ENCODE measurements at regions not wholly inside any gene's neighbourhood (a gene's known extent, or its start where the extent isn't known, plus 50 kb on each side); places are given as distances from the start of the nearest gene placed in this dataset.

DNA sequence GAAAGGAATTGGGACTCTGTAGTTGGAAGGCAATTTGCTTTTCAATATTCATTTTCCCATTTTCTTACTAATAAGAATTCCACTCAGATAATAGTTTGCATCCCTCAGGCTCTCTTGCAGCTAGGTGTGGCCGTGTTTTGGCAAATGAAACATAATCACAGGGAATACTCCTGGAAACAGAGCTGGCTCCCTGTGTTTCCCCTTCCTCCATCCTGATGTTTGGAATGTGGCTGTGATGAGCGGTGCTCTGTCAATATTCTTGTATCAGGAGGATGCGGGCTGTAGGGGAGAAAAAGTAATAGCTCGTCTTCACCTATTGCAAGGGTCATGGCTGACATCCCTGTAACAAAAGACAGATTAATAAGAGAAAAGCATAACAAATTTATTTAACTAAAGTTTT, 271.0 kb downstream of the MYCN start:
- Mint-ChIP-seq H3K27me3 (ENCODE audit: low read depth in 3 of 3) (peaks cover 2 to 4% (median 2%) of the 10 kb centered on the region in 3 donors), H3K9me3 (peaks cover 0 to 9% (median 0%) of the 10 kb centered on the region in 6 donors), H3K27ac (no peak overlapping the region), H3K36me3 (no peaks in the 10 kb centered on the region), H3K4me1 (no peaks in the 10 kb centered on the region), H3K4me3 (no peak overlapping the region)
- no peak for DNase-seq

DNA sequence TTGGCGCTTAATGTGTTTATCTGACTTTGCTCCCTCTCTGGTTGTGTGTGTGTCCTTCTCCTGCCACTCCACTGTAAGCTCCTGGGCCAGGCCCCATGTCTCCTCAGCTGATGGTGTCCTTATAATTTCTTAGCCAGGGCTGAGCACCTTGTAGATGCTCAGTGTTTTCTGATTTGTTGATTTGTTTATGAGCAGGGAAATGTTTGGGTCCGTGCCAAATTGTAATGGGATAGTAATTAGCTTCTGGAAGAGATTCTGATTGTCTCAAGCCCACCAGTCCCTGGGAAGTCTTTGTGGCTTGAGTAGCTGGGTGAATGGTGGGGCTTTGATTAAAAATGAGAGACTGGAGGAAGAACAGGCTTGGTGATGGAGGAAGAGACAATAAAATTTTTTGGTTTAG, 270.5 kb downstream of the MYCN start:
- no peak overlapping the region for H3K27ac Mint-ChIP-seq
- no peak overlapping the region for H3K4me3 Mint-ChIP-seq
- H3K4me1 Mint-ChIP-seq = no peaks in the 10 kb centered on the region
- peaks cover 0 to 9% (median 0%) of the 10 kb centered on the region in 6 donors for H3K9me3 Mint-ChIP-seq
- DNase-seq = no peak
- no peaks in the 10 kb centered on the region for H3K36me3 Mint-ChIP-seq
- peaks cover 2 to 4% (median 2%) of the 10 kb centered on the region in 3 donors for H3K27me3 Mint-ChIP-seq (ENCODE audit: low read depth in 3 of 3)

DNA sequence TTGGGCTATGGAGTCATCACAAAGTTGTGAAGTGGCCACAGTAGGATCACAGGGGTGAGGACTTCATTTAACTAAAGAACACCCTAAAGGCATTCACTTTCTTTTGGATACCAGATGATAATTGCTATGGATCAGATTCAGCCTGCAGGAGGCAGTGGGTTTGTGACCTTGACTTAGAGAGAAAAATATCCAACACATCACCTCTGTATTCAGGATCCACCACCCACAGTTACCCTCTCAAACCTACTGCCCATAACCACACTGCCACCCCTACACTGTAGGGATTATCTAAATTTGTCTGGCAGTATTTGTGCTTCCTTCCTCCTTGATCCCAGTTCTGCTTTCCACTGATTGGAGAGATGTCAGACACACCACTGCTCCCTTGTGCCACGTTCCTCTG, 269.4 kb downstream of the MYCN start:
- no peak overlapping the region for H3K27ac Mint-ChIP-seq
- H3K36me3 Mint-ChIP-seq = no peaks in the 10 kb centered on the region
- H3K27me3 Mint-ChIP-seq (ENCODE audit: low read depth in 3 of 3) = peaks cover 2 to 4% (median 2%) of the 10 kb centered on the region in 3 donors
- no peak for DNase-seq
- H3K9me3 Mint-ChIP-seq = peaks cover 0 to 9% (median 0%) of the 10 kb centered on the region in 6 donors
- H3K4me1 Mint-ChIP-seq = no peaks in the 10 kb centered on the region
- H3K4me3 Mint-ChIP-seq = no peak overlapping the region

DNA sequence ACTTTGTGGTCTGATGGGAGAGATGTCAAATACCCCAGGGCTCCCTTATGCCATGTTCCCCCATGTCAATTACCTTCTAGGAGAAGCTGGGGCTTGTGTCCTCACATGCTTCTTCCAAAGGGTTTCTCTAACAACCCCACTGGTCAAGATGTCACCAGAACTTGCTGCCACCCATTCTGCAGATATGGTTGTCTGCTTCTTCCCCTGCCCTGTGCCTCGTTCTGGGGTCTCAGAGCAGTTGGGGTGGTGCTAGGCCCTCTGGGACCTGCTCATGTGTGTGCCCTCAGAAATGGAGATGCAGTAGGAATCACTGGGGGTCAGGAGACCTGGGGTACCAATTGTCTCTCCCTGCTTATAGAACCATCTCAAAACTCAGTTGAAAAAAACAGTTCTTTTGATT, 268.6 kb downstream of the MYCN start:
- H3K27ac Mint-ChIP-seq = no peak overlapping the region
- H3K36me3 Mint-ChIP-seq = no peaks in the 10 kb centered on the region
- H3K27me3 Mint-ChIP-seq (ENCODE audit: low read depth in 3 of 3) = peaks cover 2 to 4% (median 3%) of the 10 kb centered on the region in 3 donors

DNA sequence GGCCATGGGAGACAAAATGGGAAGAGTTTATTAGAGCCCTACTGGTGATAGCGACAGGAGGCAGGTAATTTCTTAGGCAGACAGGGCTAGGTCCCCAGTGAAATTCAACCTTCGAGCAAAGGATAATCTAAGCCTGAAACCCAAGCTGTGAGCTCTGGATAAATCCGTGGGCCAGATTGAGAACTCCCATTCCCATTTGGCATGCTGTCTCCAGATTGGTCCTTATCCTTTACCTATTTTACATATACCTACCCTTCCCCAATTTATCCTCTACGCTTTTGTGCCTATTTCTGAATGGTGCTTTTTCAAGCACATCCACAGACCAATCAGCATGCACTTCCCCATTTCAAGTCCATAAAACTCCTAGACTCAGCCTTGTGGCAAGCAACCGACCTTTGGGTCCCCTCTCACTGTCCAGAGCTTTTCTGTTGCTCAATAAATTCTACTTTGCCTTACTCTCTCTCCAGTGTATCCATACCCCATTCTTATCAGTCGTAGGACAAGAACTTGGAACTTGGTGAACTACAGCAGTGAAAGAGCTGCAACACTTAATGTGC, 268.0 kb downstream of the MYCN start:
- H3K4me3 Mint-ChIP-seq = no peak overlapping the region
- no peaks in the 10 kb centered on the region for H3K4me1 Mint-ChIP-seq
- no peaks in the 10 kb centered on the region for H3K36me3 Mint-ChIP-seq
- peaks cover 0 to 9% (median 0%) of the 10 kb centered on the region in 6 donors for H3K9me3 Mint-ChIP-seq
- DNase-seq = no peak
- H3K27me3 Mint-ChIP-seq (ENCODE audit: low read depth in 3 of 3) = peaks cover 2 to 4% (median 3%) of the 10 kb centered on the region in 3 donors
- no peak overlapping the region for H3K27ac Mint-ChIP-seq

More for the DNA sequence above, 268.6 kb downstream of the MYCN start:
- Mint-ChIP-seq H3K9me3 (peaks cover 0 to 9% (median 0%) of the 10 kb centered on the region in 6 donors), H3K4me1 (no peaks in the 10 kb centered on the region), H3K4me3 (no peak overlapping the region)
- no peak for DNase-seq

DNA sequence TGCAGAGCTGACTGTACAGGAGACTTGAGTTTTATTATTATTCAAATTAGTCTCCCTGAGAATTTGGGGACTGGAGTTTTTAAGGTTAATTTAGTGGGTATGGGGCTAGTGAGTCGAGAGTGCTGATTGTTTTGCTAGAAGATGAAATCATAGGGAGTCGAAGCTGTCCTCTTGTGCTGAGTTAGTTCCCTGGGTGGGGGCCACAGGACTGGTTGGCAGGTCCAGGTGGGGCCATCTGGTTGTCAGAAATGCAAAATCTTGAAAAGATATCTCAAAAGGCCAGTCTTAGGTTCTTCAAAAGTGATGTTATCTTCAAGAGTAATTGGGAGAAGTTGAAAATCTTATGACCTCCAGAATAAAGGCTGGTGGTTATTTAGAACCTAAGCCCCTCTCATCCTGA, 267.3 kb downstream of the MYCN start:
- no peak for DNase-seq
- no peaks in the 10 kb centered on the region for H3K36me3 Mint-ChIP-seq
- H3K27ac Mint-ChIP-seq = no peak overlapping the region
- H3K27me3 Mint-ChIP-seq (ENCODE audit: low read depth in 3 of 3) = peaks cover 2 to 4% (median 3%) of the 10 kb centered on the region in 3 donors
- no peak overlapping the region for H3K4me3 Mint-ChIP-seq
- peaks cover 0 to 9% (median 0%) of the 10 kb centered on the region in 6 donors for H3K9me3 Mint-ChIP-seq
- no peaks in the 10 kb centered on the region for H3K4me1 Mint-ChIP-seq

DNA sequence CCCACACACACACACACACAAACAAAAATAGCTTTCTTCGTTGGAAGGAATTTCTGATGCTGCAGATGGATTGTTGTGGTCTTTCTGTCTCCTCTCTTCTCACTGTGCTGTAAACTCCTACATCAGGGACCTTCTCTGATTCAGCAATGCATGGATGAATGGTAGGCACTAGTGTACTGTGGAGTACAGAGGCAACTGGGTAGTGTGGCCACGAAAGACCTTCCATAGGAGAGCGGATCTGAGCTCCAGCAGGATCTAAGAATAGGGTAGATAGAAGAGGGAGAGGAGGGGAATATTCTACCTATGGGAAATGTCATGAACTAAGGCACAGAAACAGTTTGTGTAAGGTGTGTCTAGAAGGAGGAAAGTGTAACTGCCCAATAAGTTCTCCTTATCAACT, 266.8 kb downstream of the MYCN start:
- Mint-ChIP-seq H3K4me1 (no peaks in the 10 kb centered on the region), H3K4me3 (no peak overlapping the region)

DNA sequence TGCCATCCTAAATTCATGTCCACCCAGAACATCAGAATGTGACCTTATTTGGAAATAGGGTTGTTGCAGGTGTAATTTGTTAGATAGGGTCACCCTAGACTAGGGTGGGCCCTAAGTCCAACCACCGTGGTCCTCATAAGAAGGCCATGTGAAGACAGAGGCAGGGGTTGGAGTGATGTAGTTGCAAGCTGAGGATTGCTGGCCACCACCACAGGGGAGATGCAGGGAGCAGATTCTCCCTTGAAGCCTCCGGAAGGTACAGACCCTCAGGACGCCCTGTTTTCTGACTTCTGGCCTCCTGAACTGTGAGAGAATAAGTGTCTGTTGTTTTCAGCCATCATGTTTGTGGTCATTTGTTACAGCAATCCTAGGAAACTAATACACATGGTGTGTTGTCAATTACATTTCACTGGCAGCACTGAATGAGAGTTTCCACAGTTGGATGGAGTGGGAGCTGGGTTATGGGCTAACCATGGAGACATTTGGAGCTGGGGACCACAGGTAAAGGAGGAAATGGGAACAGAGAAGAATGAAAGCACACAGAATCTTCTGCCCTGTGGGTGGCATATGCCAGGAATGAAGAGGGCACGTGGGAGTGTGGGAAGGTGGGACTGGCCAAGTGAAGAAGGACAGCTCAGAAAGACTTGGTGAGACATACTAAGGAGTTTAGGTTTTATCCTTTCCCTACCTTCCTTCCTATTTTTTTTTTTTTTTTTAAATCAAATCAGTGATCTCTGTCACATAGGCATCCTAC, 266.0 kb downstream of the MYCN start:
- Mint-ChIP-seq H3K9me3 (peaks cover 0 to 9% (median 0%) of the 10 kb centered on the region in 6 donors), H3K27ac (no peak overlapping the region), H3K4me3 (no peak overlapping the region), H3K27me3 (ENCODE audit: low read depth in 3 of 3) (peaks cover 3 to 4% (median 3%) of the 10 kb centered on the region in 3 donors), H3K36me3 (no peaks in the 10 kb centered on the region), H3K4me1 (no peaks in the 10 kb centered on the region)
- no peak for DNase-seq

More for the DNA sequence above, 266.8 kb downstream of the MYCN start:
- no peak for DNase-seq
- no peak overlapping the region for H3K27ac Mint-ChIP-seq
- peaks cover 0 to 9% (median 0%) of the 10 kb centered on the region in 6 donors for H3K9me3 Mint-ChIP-seq
- H3K36me3 Mint-ChIP-seq = no peaks in the 10 kb centered on the region
- H3K27me3 Mint-ChIP-seq (ENCODE audit: low read depth in 3 of 3) = peaks cover 2 to 4% (median 3%) of the 10 kb centered on the region in 3 donors

DNA sequence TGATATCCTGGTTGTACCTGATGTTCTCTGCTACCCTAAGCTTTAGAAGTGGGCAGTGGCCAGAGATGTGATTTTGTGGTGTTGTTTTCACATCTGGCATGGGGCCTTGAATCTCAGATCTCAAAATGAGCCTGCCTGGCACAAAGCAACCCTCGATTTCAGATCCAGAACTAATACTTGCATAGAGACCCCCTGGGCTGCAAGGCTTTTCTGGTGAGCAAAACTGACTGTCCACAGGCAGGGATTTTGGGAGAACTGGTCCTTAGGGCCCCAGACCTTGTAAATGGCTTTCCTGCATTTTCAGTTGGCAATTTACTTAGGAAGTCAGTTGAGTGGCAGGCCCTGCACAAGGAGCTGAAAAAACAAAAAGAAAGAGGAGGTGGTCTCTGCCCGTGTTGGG, 265.3 kb downstream of the MYCN start:
- Mint-ChIP-seq H3K9me3 (peaks cover 0 to 9% (median 0%) of the 10 kb centered on the region in 6 donors), H3K4me3 (no peak overlapping the region), H3K27me3 (ENCODE audit: low read depth in 3 of 3) (peaks cover 2 to 7% (median 5%) of the 10 kb centered on the region in 3 donors), H3K27ac (no peak overlapping the region), H3K36me3 (no peaks in the 10 kb centered on the region), H3K4me1 (no peaks in the 10 kb centered on the region)
- DNase-seq = no peak

DNA sequence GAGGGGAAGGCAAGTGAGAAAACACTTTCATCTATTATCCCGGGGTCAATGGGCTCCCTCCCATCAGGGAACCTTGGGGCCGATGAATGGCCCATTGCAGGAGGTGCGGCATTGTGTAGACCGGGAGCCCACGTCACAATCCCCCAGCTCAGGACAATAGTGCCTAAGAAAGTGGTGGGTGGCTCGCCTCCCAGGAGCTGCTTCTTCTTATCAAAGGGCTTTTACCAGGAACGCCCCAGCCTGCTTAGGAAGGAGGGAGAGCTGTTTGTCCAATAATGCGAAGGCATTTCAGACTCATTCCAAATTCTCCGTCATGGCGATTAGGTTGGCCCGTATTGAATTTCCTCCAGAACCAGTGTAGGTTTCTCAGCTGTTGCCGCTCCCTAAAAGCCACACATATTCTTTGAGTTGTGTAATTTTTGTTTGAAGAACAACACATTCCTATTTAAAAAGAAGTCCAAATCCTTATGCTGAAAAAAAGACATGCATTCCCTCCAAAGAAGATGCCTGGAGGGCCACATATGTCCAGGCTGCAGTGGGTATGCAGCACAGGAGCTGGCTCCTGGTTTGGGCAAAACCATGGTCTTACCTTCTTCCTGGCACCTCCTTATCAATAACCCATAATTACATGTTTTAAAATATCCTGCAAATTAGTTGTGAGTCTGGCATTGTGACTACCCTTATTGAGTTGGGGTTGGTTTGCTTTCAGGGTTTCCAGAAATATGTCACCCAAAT, 264.7 kb downstream of the MYCN start:
- Mint-ChIP-seq H3K27ac (no peak overlapping the region), H3K4me1 (no peaks in the 10 kb centered on the region), H3K4me3 (no peak overlapping the region), H3K27me3 (ENCODE audit: low read depth in 3 of 3) (peaks cover 0 to 6% (median 5%) of the 10 kb centered on the region in 3 donors), H3K9me3 (peaks cover 0 to 8% (median 0%) of the 10 kb centered on the region in 6 donors), H3K36me3 (no peaks in the 10 kb centered on the region)
- DNase-seq = no peak

DNA sequence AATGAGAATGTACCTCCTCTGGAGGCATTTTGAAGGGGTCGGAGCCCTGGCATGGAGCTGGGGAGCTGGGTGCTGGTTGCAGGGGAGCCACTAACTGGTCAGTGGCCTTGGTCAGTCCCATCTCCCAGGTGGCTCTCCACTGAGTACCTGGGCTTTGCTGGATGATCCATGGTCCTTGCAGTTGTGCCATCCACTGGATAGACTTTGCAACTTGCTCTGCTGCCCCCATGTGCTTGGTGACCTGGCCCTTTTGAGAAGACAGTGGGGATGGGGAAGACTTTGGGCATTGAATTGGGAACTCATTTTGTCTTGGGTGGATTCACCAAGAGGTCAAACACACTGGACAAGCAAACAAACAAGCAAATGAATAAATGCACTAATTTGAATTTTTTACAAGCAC, 263.9 kb downstream of the MYCN start:
- Mint-ChIP-seq H3K4me1 (no peaks in the 10 kb centered on the region), H3K9me3 (peaks cover 0 to 7% (median 0%) of the 10 kb centered on the region in 6 donors), H3K27me3 (ENCODE audit: low read depth in 3 of 3) (peaks cover 0 to 6% (median 5%) of the 10 kb centered on the region in 3 donors), H3K36me3 (no peaks in the 10 kb centered on the region), H3K4me3 (no peak overlapping the region), H3K27ac (no peak overlapping the region)
- no peak for DNase-seq

DNA sequence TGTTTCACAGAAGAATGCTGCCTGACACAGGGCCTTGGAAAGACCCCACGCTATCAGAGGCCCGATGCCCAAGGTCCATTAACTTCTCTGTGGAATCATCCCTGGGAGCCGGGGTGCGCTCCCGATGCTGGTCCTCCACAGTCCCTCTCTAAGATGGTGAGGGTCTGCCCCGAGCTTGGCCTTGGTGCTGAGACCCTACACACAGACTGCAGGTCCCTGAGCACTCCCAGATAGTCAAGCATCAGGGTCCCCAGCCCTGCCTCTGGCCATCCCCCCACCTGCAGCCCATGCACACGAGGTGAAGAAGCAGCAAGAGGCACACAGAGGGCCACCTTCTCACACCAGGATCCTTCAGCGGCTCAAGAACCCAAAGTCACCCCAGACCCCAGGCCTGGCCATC, 263.3 kb downstream of the MYCN start:
- H3K4me1 Mint-ChIP-seq = no peaks in the 10 kb centered on the region
- peaks cover 0 to 7% (median 0%) of the 10 kb centered on the region in 6 donors for H3K9me3 Mint-ChIP-seq
- H3K27me3 Mint-ChIP-seq (ENCODE audit: low read depth in 3 of 3) = peaks cover 0 to 8% (median 5%) of the 10 kb centered on the region in 3 donors
- H3K27ac Mint-ChIP-seq = no peak overlapping the region
- no peaks in the 10 kb centered on the region for H3K36me3 Mint-ChIP-seq
- DNase-seq = no peak
- no peak overlapping the region for H3K4me3 Mint-ChIP-seq

DNA sequence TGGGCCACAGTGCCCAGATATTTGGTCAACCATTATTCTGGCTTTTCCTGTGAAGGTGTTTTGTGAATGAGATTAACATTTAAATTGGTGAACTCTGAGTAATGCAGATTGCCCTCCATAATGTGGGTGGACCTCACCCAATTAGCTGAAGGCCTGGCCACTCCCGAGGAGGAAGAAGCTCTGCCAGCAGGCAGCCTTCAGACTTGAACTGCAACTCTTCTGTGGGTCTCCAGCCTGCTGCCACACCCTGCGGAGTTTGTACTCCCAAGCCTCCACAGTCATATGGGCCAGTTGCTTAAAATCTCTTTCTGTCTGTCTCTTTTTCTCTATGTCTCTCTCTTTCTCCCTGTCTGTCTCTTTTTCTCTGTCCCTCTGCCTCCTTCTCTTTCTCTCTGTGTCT, 262.7 kb downstream of the MYCN start:
- Mint-ChIP-seq H3K4me3 (no peak overlapping the region), H3K9me3 (peaks cover 0 to 7% (median 0%) of the 10 kb centered on the region in 6 donors), H3K36me3 (no peaks in the 10 kb centered on the region), H3K27me3 (ENCODE audit: low read depth in 3 of 3) (peaks cover 4 to 8% (median 5%) of the 10 kb centered on the region in 3 donors), H3K4me1 (no peaks in the 10 kb centered on the region), H3K27ac (no peak overlapping the region)
- no peak for DNase-seq
